K562 (cell line): ENCODE measurements at regions not wholly inside any gene's neighbourhood (a gene's known extent, or its start where the extent isn't known, plus 50 kb on each side); places are given as distances from the start of the nearest gene placed in this dataset.

Source experiments
- ATAC-seq: fragments of 200-7000 bp; cut with Tn5 transposase; 3 replicates; pipeline ENCODE4 v1.9.1; 2020; ENCODE audit warnings: moderate library complexity
- BruUV-seq: library from RNA; stranded (reverse); fragments of 400-500 nt; replicated peaks from 2 replicates; lab custom pipeline; 2021; lab: Mats Ljungman, UMichigan
- CTCF ChIA-PET: fragments of 300-600 bp; formaldehyde crosslinking; extraction: SDS; loops from one replicate; lab custom pipeline; 2021; ENCODE audit warnings: low intra/inter-chr PET ratio; lab: Yijun Ruan, JAX
- POLR2A ChIA-PET: fragments of 300-600, 350-650 bp; sonication (Branson Sonifier 250); formaldehyde crosslinking; extraction: SDS; loops from one replicate; lab custom pipeline; 2021; ENCODE audit warnings: antibody characterized with exemption, inconsistent platforms; lab: Yijun Ruan, JAX
- DNase-seq, 4 experiments: peaks; one replicate each; pipeline versions ENCODE4 v3.0.0 to v3.0.0-alpha.2; 2011 to 2018; ENCODE audit warnings: low spot score in 3 of 4, mixed read lengths in 3 of 4; ENCODE audit errors: extremely low read depth in 1 of 4
- FAIRE-seq: peaks from 2 replicates; lab custom pipeline; 2011; peaks lifted over from hg19 to GRCh38; lab: Jason Lieb, UNC
- H2AFZ ChIP-seq: 2 replicates; pipeline ENCODE4 v1.6.0; 2011; ENCODE audit warnings: low read depth, low read length, control low read depth, inconsistent platforms
- H3K27ac ChIP-seq: fragments of 200-600 bp; 3 replicates; pipeline ENCODE4 v1.8.0; 2011; ENCODE audit warnings: low read depth, mild to moderate bottlenecking, control low read depth, inconsistent platforms, low read length, moderate library complexity, mixed read lengths; ENCODE audit errors: extremely low read depth
- H3K27me3 ChIP-seq, 2 experiments: fragments of 300-600 bp in 1 of 2; 2 replicates in 1 of 2; 3 replicates in 1 of 2; pipeline versions ENCODE4 v1.6.0 to v1.8.0; 2011; ENCODE audit warnings: inconsistent platforms in 2 of 2, low read length in 2 of 2, mild to moderate bottlenecking in 1 of 2, mixed read lengths in 1 of 2, moderate library complexity in 1 of 2; ENCODE audit not compliant: control insufficient read depth in 2 of 2, insufficient read depth in 2 of 2
- H3K36me3 ChIP-seq: fragments of 300-600 bp; 3 replicates; pipeline ENCODE4 v1.8.0; 2011; ENCODE audit warnings: mild to moderate bottlenecking, low read length, inconsistent platforms; ENCODE audit not compliant: control insufficient read depth, insufficient read depth
- H3K4me1 ChIP-seq, 2 experiments: fragments of 200-600 bp in 1 of 2; replicated peaks in 1 of 2; 2 replicates in 1 of 2; 3 replicates in 1 of 2; pipeline versions ENCODE4 v1.5.1 to v1.8.0; 2011; ENCODE audit warnings: inconsistent platforms in 2 of 2, low read length in 2 of 2, mild to moderate bottlenecking in 1 of 2, mixed read lengths in 1 of 2, moderate library complexity in 1 of 2; ENCODE audit not compliant: control insufficient read depth in 2 of 2, insufficient read depth in 2 of 2
- H3K4me2 ChIP-seq: 2 replicates; pipeline ENCODE4 v1.6.1; 2011; ENCODE audit warnings: low read length, control low read depth, inconsistent platforms, mixed read lengths; ENCODE audit not compliant: insufficient read depth
- H3K4me3 ChIP-seq: fragments of 200-600 bp; sonication (generic), shearing (Covaris generic); 2 replicates; pipeline ENCODE4 v1.5.1; 2016; ENCODE audit warnings: control low read depth, inconsistent platforms
- H3K79me2 ChIP-seq: fragments of 200-600 bp; 3 replicates; pipeline ENCODE4 v1.8.0; 2011; ENCODE audit warnings: low read length, inconsistent platforms; ENCODE audit not compliant: control insufficient read depth, insufficient read depth
- H3K9ac ChIP-seq, 2 experiments: 2 replicates each; pipeline versions ENCODE4 v1.6.0 to v1.6.1; 2011; ENCODE audit warnings: low read depth in 2 of 2, low read length in 2 of 2, control low read depth in 1 of 2, inconsistent platforms in 1 of 2, mild to moderate bottlenecking in 1 of 2, mixed read lengths in 1 of 2; ENCODE audit not compliant: insufficient read depth in 1 of 2
- H3K9me1 ChIP-seq: one replicate; pipeline ENCODE4 v1.6.0; 2011; ENCODE audit warnings: inconsistent platforms, mild to moderate bottlenecking, low read length, moderate library complexity; ENCODE audit not compliant: control insufficient read depth, insufficient read depth
- H3K9me3 ChIP-seq: replicated peaks from 2 replicates; pipeline ENCODE4 v1.5.1; 2011; ENCODE audit warnings: low read depth, low read length, inconsistent platforms; ENCODE audit not compliant: control insufficient read depth, insufficient read depth
- H4K20me1 ChIP-seq: replicated peaks from 2 replicates; pipeline ENCODE4 v1.6.1; 2011; ENCODE audit warnings: low read length, inconsistent platforms, mixed read lengths; ENCODE audit not compliant: control insufficient read depth, insufficient read depth
- CSDE1 ChIP-seq, 2 experiments: fragments of 450-650 bp; IDR thresholded peaks; 2 replicates each; pipeline ENCODE4 v1.6.1; 2016; ENCODE audit warnings: mild to moderate bottlenecking in 1 of 2
- DLX4 ChIP-seq: fragments of 250-450 bp; sonication (Bioruptor Pico); IDR thresholded peaks from 2 replicates; pipeline ENCODE4 v1.6.1; 2021; ENCODE audit warnings: mild to moderate bottlenecking
- GATA2 ChIP-seq: sonication (generic); formaldehyde crosslinking; IDR thresholded peaks from 2 replicates; pipeline ENCODE4 v1.4.0; 2020; ENCODE audit warnings: mild to moderate bottlenecking, missing genetic modification reagents
- GMEB1 ChIP-seq: fragments of 250-450 bp; sonication (Bioruptor Pico); IDR thresholded peaks from 2 replicates; pipeline ENCODE4 v1.4.0; 2020; ENCODE audit warnings: mild to moderate bottlenecking
- SRSF1 ChIP-seq: fragments of 200-400 bp; formaldehyde crosslinking; IDR thresholded peaks from 2 replicates; pipeline ENCODE4 v1.6.1; 2017; ENCODE audit warnings: mild to moderate bottlenecking, low read depth, low read length, moderate library complexity
- TFAM ChIP-seq: fragments of 250-450 bp; sonication (Bioruptor Pico); conservative IDR thresholded peaks from 2 replicates; pipeline ENCODE4 v1.5.0; 2021; ENCODE audit warnings: mild to moderate bottlenecking, moderate library complexity
- TSC22D4 ChIP-seq: fragments of 450-650 bp; IDR thresholded peaks from 2 replicates; pipeline ENCODE4 v1.6.1; 2016; ENCODE audit warnings: missing genetic modification characterization, missing biosample characterization, control low read depth
- ZBED1 ChIP-seq: IDR thresholded peaks from 2 replicates; pipeline ENCODE4 v1.6.1; 2014
- ZNF24 ChIP-seq: fragments of 450-650 bp; IDR thresholded peaks from 2 replicates; pipeline ENCODE4 v1.6.1; 2016
- ZNF3 ChIP-seq: fragments of 250-450 bp; sonication (Bioruptor Pico); IDR thresholded peaks from 2 replicates; pipeline ENCODE4 v1.5.0; 2021; ENCODE audit warnings: mild to moderate bottlenecking, moderate library complexity
- WGBS: fragments of 100-300 bp; shearing (Covaris generic); methylation state at CpG from one replicate; pipeline ENCODE4 v1.1.6; 2016; ENCODE audit warnings: low coverage, mixed read lengths; ENCODE audit not compliant: insufficient coverage; ENCODE audit errors: missing lambda C conversion rate; 5-methylcytosine and 5-hydroxymethylcytosine counted together
- in situ Hi-C: fragments of 300-500 bp; cut with MboI; formaldehyde crosslinking; loops from 4 replicates; pipeline ENCODE4 v1.15.0; 2018; ENCODE audit warnings: inconsistent platforms, mixed read lengths
- intact Hi-C: fragments of 100-400 bp; cut with micrococcal nuclease; formaldehyde crosslinking; loops from 2 replicates; pipeline ENCODE4 v1.14.2; 2022

- intact Hi-C loops: no loop called here
- DNase-seq (no peak), ATAC-seq (no peak)
- peaks cover 3 to 5% of the 10 kb centered on the region in 2 experiments; a peak in 1 of 5 replicates for H3K27me3 ChIP-seq
- no peak overlapping the region for H3K27ac ChIP-seq
- no peak overlapping the region for H3K4me3 ChIP-seq
- no peaks in the 10 kb centered on the region for H4K20me1 ChIP-seq
- H3K4me1 ChIP-seq: no peaks in the 10 kb centered on the region
- no peaks in the 10 kb centered on the region for H3K36me3 ChIP-seq
- H3K9ac ChIP-seq: no peak overlapping the region
- CTCF ChIA-PET: no interaction called here
- TF ChIP-seq GATA2 (CRISPR knock-in tag) (no peak), GMEB1 (CRISPR knock-in tag) (no peak), SRSF1 (no peak), TSC22D4 (tag) (no peak), DLX4 (CRISPR knock-in tag) (no peak), CSDE1 (IDR thresholded peaks at IDR 0.05) (no peak), ZNF3 (CRISPR knock-in tag) (no peak), ZBED1 (no peak), ZNF24 (no peak), TFAM (CRISPR knock-in tag) (no peak)
- TF ChIP-seq, all 486 proteins: peak for 0
- Histone ChIP-seq H3K9me1 (no peaks in the 10 kb centered on the region), H3K4me2 (no peak overlapping the region), H3K79me2 (no peaks in the 10 kb centered on the region), H3K9me3 (no peaks in the 10 kb centered on the region), H2AFZ (no peak overlapping the region)
- no peak for FAIRE-seq
- in situ Hi-C loops: no loop called here
- WGBS: 4% methylated on average over 7 of the region's 7 CpGs
- no TSS peak for BruUV-seq
- POLR2A ChIA-PET: no interaction called here
Measured at GRCh38 chr18:7480879-7481278, 86.2 kb upstream of the PTPRM start.
